AG04450 (cell line): ENCODE measurements at regions not wholly inside any gene's neighbourhood (a gene's known extent, or its start where the extent isn't known, plus 50 kb on each side); places are given as distances from the start of the nearest gene placed in this dataset.

Experiments
- CTCF ChIA-PET: fragments of 300-600, 350-600 bp; formaldehyde crosslinking; extraction: SDS; loops from one replicate; lab custom pipeline; 2022; ENCODE audit warnings: antibody characterized with exemption, inconsistent platforms; lab: Charles Lee
- POLR2A ChIA-PET: fragments of 350-600 bp; formaldehyde crosslinking; extraction: SDS; loops from one replicate; lab custom pipeline; 2021; ENCODE audit warnings: antibody characterized with exemption, inconsistent platforms; lab: Yijun Ruan, JAX
- DNase-seq: peaks from one replicate; pipeline ENCODE4 v3.0.0-alpha.2; 2011; ENCODE audit warnings: low read depth, low spot score
- H3K27ac ChIP-seq: one replicate; pipeline ENCODE4 v1.5.1; 2012; ENCODE audit warnings: low read depth, low read length, control low read depth
- H3K27me3 ChIP-seq: one replicate; pipeline ENCODE4 v1.6.0; 2012; ENCODE audit warnings: low read length; ENCODE audit not compliant: control insufficient read depth, insufficient read depth
- H3K4me3 ChIP-seq: 2 replicates; pipeline ENCODE4 v1.5.1; 2011; ENCODE audit warnings: mild to moderate bottlenecking, low read depth, low read length, control low read depth
- H3K9me3 ChIP-seq: 2 replicates; pipeline ENCODE4 v1.5.1; 2012; ENCODE audit warnings: low read length; ENCODE audit not compliant: control insufficient read depth, insufficient read depth
- CTCF ChIP-seq: IDR thresholded peaks from 2 replicates; pipeline ENCODE4 v1.5.1; 2011; ENCODE audit warnings: low read depth, low read length, control low read depth, inconsistent platforms

GRCh38 chr5:5676218-5676617, 253.7 kb downstream of the ICE1 start:
- ChIA-PET POLR2A (no interaction called here), CTCF (no interaction called here)
- TF ChIP-seq CTCF, result no peak
- no peak overlapping the region for H3K27ac ChIP-seq
- DNase-seq, result no peak
- H3K4me3 ChIP-seq, result no peak overlapping the region
- H3K27me3 ChIP-seq, result no peaks in the 10 kb centered on the region
- H3K9me3 ChIP-seq, result peaks cover 33% of the 10 kb centered on the region

- Histone ChIP-seq H3K27ac (no peak overlapping the region), H3K9me3 (peaks cover 33% of the 10 kb centered on the region), H3K27me3 (no peaks in the 10 kb centered on the region), H3K4me3 (no peak overlapping the region)
- no peak for DNase-seq
- POLR2A ChIA-PET, result no interaction called here
- CTCF ChIA-PET, result no interaction called here
- TF ChIP-seq CTCF, result no peak
These were observed 253.0 kb downstream of the ICE1 start for GRCh38 chr5:5675511-5675910.

GRCh38 chr5:5671823-5672222, 249.3 kb downstream of the ICE1 start:
- ChIA-PET CTCF (no interaction called here), POLR2A (no interaction called here)
- Histone ChIP-seq H3K27ac (no peak overlapping the region), H3K4me3 (no peak overlapping the region), H3K9me3 (peaks cover 27% of the 10 kb centered on the region), H3K27me3 (no peaks in the 10 kb centered on the region)
- no peak for TF ChIP-seq CTCF
- DNase-seq, result no peak

- peaks cover 40% of the 10 kb centered on the region for H3K9me3 ChIP-seq
- no peak for DNase-seq
- CTCF ChIA-PET, result no interaction called here
- no peak for TF ChIP-seq CTCF
- H3K27me3 ChIP-seq, result no peaks in the 10 kb centered on the region
- no peak overlapping the region for H3K27ac ChIP-seq
- no peak overlapping the region for H3K4me3 ChIP-seq
- POLR2A ChIA-PET, result no interaction called here
These were observed 244.7 kb downstream of the ICE1 start for GRCh38 chr5:5667136-5667554.

- no peak for TF ChIP-seq CTCF
- ChIA-PET CTCF (no interaction called here), POLR2A (no interaction called here)
- Histone ChIP-seq H3K4me3 (no peak overlapping the region), H3K9me3 (peaks cover 41% of the 10 kb centered on the region), H3K27ac (no peak overlapping the region), H3K27me3 (no peaks in the 10 kb centered on the region)
- DNase-seq, result no peak
These were observed 243.9 kb downstream of the ICE1 start for GRCh38 chr5:5666369-5666768.
